22Rv1 (cell line): ENCODE measurements at regions not wholly inside any gene's neighbourhood (a gene's known extent, or its start where the extent isn't known, plus 50 kb on each side); places are given as distances from the start of the nearest gene placed in this dataset.

Experiments used
- H3K27ac ChIP-seq: fragments of 450-650 bp; 2 replicates; pipeline ENCODE4 v1.5.1; 2017
- ZFX ChIP-seq: fragments of 450-650 bp; IDR thresholded peaks from 2 replicates; pipeline ENCODE4 v1.6.1; 2017; ENCODE audit warnings: antibody characterized with exemption, borderline replicate concordance
- TF ChIP-seq, protein P1 (sequence below): fragments of 450-650 bp; IDR thresholded peaks from 2 replicates; pipeline ENCODE4 v1.5.1; 2017; ENCODE audit warnings: mild to moderate bottlenecking

DNA sequence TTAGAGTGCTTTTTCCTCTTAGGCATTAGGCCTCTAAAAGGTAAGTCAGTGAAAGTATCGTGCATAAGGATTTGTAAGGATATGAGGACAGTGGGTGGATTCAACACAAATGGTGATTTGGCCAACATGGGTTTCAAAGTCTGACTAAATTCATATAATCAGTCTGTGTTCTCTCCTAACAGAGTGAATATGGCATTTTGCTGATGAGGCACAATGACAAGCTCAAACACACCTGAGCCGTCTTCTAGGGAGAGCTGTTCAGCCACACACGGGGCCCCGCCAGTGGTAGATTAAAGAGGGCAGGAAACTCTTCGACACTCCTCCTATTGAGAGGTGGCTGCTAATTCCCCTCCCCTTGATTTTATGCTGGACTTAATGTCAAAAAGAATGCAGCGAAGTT is 59.5 kb upstream of the PROKR2 start:
- TF ChIP-seq, protein P1, sequence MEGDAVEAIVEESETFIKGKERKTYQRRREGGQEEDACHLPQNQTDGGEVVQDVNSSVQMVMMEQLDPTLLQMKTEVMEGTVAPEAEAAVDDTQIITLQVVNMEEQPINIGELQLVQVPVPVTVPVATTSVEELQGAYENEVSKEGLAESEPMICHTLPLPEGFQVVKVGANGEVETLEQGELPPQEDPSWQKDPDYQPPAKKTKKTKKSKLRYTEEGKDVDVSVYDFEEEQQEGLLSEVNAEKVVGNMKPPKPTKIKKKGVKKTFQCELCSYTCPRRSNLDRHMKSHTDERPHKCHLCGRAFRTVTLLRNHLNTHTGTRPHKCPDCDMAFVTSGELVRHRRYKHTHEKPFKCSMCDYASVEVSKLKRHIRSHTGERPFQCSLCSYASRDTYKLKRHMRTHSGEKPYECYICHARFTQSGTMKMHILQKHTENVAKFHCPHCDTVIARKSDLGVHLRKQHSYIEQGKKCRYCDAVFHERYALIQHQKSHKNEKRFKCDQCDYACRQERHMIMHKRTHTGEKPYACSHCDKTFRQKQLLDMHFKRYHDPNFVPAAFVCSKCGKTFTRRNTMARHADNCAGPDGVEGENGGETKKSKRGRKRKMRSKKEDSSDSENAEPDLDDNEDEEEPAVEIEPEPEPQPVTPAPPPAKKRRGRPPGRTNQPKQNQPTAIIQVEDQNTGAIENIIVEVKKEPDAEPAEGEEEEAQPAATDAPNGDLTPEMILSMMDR, result no peak
- TF ChIP-seq ZFX, result no peak
- no peak overlapping the region for H3K27ac ChIP-seq

DNA sequence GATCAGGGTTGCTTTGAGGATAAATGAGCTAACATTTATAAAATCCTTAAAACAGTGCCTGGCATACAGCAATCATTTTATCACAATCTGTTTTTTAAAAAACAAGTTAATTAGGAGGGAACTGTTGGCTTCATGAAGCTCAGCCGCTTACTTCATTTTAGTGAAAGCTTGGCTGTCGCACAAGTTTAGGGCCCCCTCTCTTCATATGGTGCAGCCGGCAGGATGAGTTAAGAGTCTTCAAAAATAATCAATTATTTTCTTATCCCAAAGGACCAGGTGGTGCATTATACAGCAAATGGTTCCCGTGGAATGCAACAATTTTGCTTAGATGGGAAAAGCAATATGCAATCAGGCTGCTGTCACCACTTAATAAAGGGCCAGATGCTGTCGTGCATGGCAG is 57.4 kb upstream of the PROKR2 start:
- H3K27ac ChIP-seq, result no peak overlapping the region
- TF ChIP-seq, protein P1, result no peak
- no peak for TF ChIP-seq ZFX

DNA sequence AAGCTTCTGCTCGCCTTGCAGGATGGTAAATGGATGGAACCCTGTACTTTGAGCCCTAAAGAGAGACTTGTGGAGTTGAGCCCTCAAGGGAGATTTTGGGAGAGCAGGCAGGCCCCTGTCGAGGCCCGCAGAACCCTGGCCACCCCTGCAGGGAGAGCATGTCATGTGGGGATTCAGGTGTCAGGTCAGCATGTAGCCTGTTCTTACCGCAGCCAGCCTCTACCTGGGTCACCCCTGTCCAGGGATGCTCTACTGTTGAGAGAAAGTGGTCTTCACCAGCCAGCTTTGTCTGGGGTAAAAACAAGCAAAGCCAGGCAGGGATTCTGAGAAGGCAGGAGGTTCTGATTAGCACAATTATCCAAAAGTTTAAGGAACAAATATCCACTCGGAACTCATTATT is 55.6 kb upstream of the PROKR2 start:
- TF ChIP-seq, protein P1, result no peak
- no peak for TF ChIP-seq ZFX
- no peak overlapping the region for H3K27ac ChIP-seq

DNA sequence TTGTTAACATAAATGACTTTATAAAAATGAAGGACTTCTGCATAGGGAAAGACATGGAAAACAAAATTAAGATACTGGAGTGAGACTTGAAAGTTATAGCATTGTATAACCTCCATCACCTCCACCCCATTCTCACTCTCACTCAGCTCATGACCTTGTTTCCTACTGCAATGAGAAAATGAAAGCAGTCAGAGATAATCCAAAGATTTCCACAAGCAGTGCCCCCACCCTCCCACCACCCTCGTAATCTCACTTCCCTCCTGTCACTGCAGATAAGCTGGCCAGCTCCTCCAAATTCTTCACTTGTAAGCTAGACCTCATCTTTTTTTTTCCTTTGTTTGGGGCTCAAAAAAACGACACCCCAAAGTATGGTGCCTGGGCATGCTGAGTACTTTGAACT is 52.9 kb upstream of the PROKR2 start:
- TF ChIP-seq, protein P1, result no peak
- TF ChIP-seq ZFX, result no peak

More for the DNA sequence above, 52.9 kb upstream of the PROKR2 start:
- H3K27ac ChIP-seq, result no peak overlapping the region
